SU-DHL-6 (cell line): ENCODE measurements at regions not wholly inside any gene's neighbourhood (a gene's known extent, or its start where the extent isn't known, plus 50 kb on each side); places are given as distances from the start of the nearest gene placed in this dataset.

Experiments
- H2AFZ ChIP-seq: fragments of 200-600 bp; sonication (generic); 2 replicates; pipeline ENCODE4 v1.6.1; 2014; ENCODE audit warnings: low read depth, mild to moderate bottlenecking, moderate library complexity, mixed read lengths, antibody characterized with exemption, low read length; ENCODE audit not compliant: severe bottlenecking
- H3F3A ChIP-seq: fragments of 200-600 bp; shearing (Covaris generic); 2 replicates; pipeline ENCODE4 v1.6.0; 2016; ENCODE audit warnings: antibody characterized with exemption, mild to moderate bottlenecking; ENCODE audit not compliant: insufficient read depth
- H3K27ac ChIP-seq: fragments of 200-600 bp; sonication (generic); 2 replicates; pipeline ENCODE4 v1.5.1; 2016; ENCODE audit warnings: low read depth, mild to moderate bottlenecking, low read length, moderate library complexity, mixed read lengths
- H3K27me3 ChIP-seq: fragments of 200-600 bp; sonication (generic), shearing (Covaris generic); 2 replicates; pipeline ENCODE4 v1.6.0; 2014; ENCODE audit warnings: mild to moderate bottlenecking, low read length
- H3K36me3 ChIP-seq: fragments of 200-600 bp; sonication (generic); 2 replicates; pipeline ENCODE4 v1.6.1; 2014; ENCODE audit warnings: mild to moderate bottlenecking, low read length, mixed read lengths
- H3K4me2 ChIP-seq: fragments of 300-600, 200-600 bp; shearing (Covaris generic), sonication (generic); 2 replicates; pipeline ENCODE4 v1.6.0; 2014; ENCODE audit warnings: low read length, low read depth, mild to moderate bottlenecking; ENCODE audit not compliant: poor library complexity, severe bottlenecking
- H3K4me3 ChIP-seq: fragments of 200-600 bp; sonication (generic); 2 replicates; pipeline ENCODE4 v1.5.1; 2014; ENCODE audit warnings: antibody characterized with exemption, low read length, mild to moderate bottlenecking, mixed read lengths; ENCODE audit not compliant: insufficient read depth, poor library complexity, severe bottlenecking
- H3K79me2 ChIP-seq: fragments of 200-600 bp; sonication (generic); 2 replicates; pipeline ENCODE4 v1.6.1; 2014; ENCODE audit warnings: mild to moderate bottlenecking, low read length, moderate library complexity; ENCODE audit not compliant: insufficient read depth
- H3K9ac ChIP-seq: fragments of 200-600 bp; sonication (generic); 2 replicates; pipeline ENCODE4 v1.7.0; 2014; ENCODE audit warnings: mild to moderate bottlenecking, low read length
- H3K9me2 ChIP-seq: fragments of 200-600 bp; sonication (generic); replicated peaks from 2 replicates; pipeline ENCODE4 v1.6.1; 2014; ENCODE audit warnings: low read length; ENCODE audit not compliant: insufficient read depth
- H3K9me3 ChIP-seq: fragments of 200-600 bp; sonication (generic); 2 replicates; pipeline ENCODE4 v1.6.1; 2014; ENCODE audit warnings: low read length, mixed read lengths; ENCODE audit not compliant: insufficient read depth
- H4K20me1 ChIP-seq: fragments of 200-600 bp; sonication (generic); 2 replicates; pipeline ENCODE4 v1.6.1; 2014; ENCODE audit warnings: low read depth, mild to moderate bottlenecking, antibody characterized with exemption, low read length, moderate library complexity, mixed read lengths
- CTCF ChIP-seq: fragments of 200-600 bp; sonication (generic); IDR thresholded peaks from one replicate; pipeline ENCODE4 v1.5.1; 2017; ENCODE audit warnings: antibody characterized with exemption, mild to moderate bottlenecking, low read length, moderate library complexity; ENCODE audit not compliant: insufficient read depth, poor library complexity, severe bottlenecking
- EZH2phosphoT487 ChIP-seq: fragments of 200-600 bp; sonication (generic), shearing (Covaris generic); conservative IDR thresholded peaks from 2 replicates; pipeline ENCODE4 v1.6.1; 2018; ENCODE audit warnings: mild to moderate bottlenecking, antibody characterized with exemption, low read length, moderate library complexity, mixed read lengths

- no peak overlapping the region for H3K4me3 ChIP-seq
Measured at GRCh38 chr2:176843208-176843607, 369.4 kb upstream of the HNRNPA3 start.

GRCh38 chr2:176844461-176844860, 368.1 kb upstream of the HNRNPA3 start:
- no peak overlapping the region for H3K27ac ChIP-seq
- H3K27me3 ChIP-seq = no peaks in the 10 kb centered on the region
- H3K9ac ChIP-seq = no peak overlapping the region
- no peak overlapping the region for H3K4me3 ChIP-seq
- H3K79me2 ChIP-seq = no peaks in the 10 kb centered on the region
- H3K9me3 ChIP-seq = no peaks in the 10 kb centered on the region
- H3K36me3 ChIP-seq = no peaks in the 10 kb centered on the region
- TF ChIP-seq CTCF (no peak), EZH2phosphoT487 (no peak)
- no peaks in the 10 kb centered on the region for H3K9me2 ChIP-seq
- H4K20me1 ChIP-seq = no peaks in the 10 kb centered on the region
- no peaks in the 10 kb centered on the region for H3F3A ChIP-seq
- no peak overlapping the region for H2AFZ ChIP-seq
- no peak overlapping the region for H3K4me2 ChIP-seq

More at GRCh38 chr2:176843208-176843607, 369.4 kb upstream of the HNRNPA3 start:
- Histone ChIP-seq H3K27ac (no peak overlapping the region), H3K27me3 (no peaks in the 10 kb centered on the region), H3K79me2 (no peaks in the 10 kb centered on the region), H2AFZ (no peak overlapping the region), H3F3A (no peaks in the 10 kb centered on the region), H3K9me2 (no peaks in the 10 kb centered on the region), H3K9me3 (no peaks in the 10 kb centered on the region), H4K20me1 (no peaks in the 10 kb centered on the region), H3K36me3 (no peaks in the 10 kb centered on the region), H3K9ac (no peak overlapping the region), H3K4me2 (no peak overlapping the region)
- TF ChIP-seq EZH2phosphoT487 (no peak), CTCF (no peak)

GRCh38 chr2:176845718-176846117, 366.9 kb upstream of the HNRNPA3 start:
- no peaks in the 10 kb centered on the region for H3K9me2 ChIP-seq

More at GRCh38 chr2:176845718-176846117, 366.9 kb upstream of the HNRNPA3 start:
- Histone ChIP-seq H3K9ac (no peak overlapping the region), H3K9me3 (no peaks in the 10 kb centered on the region), H2AFZ (no peak overlapping the region), H3K27me3 (no peaks in the 10 kb centered on the region), H3K4me3 (no peak overlapping the region), H3K36me3 (no peaks in the 10 kb centered on the region), H3K79me2 (no peaks in the 10 kb centered on the region), H4K20me1 (no peaks in the 10 kb centered on the region), H3K4me2 (no peak overlapping the region), H3F3A (no peaks in the 10 kb centered on the region), H3K27ac (no peak overlapping the region)
- no peak for TF ChIP-seq EZH2phosphoT487
- no peak for TF ChIP-seq CTCF
